Endothelial cell of umbilical vein (primary cell): ENCODE measurements at regions not wholly inside any gene's neighbourhood (a gene's known extent, or its start where the extent isn't known, plus 50 kb on each side); places are given as distances from the start of the nearest gene placed in this dataset.
"Not testable (repeated sequence)": the region's sequence is repeated elsewhere in the genome, so short reads cannot be mapped to it uniquely, and the experiment has no call there.

Experiments
- BruUV-seq: library from RNA; stranded (reverse); fragments of 400-500 nt; replicated peaks from 2 replicates; lab custom pipeline; 2021; lab: Mats Ljungman, UMichigan
- CTCF ChIA-PET: fragments of 300-600, 350-600 bp; sonication (Branson Sonifier 250); formaldehyde crosslinking; loops from one replicate; lab custom pipeline; 2021; ENCODE audit warnings: antibody characterized with exemption, inconsistent platforms; lab: Charles Lee
- POLR2A ChIA-PET: fragments of 300-600, 350-600 bp; sonication (Branson Sonifier 250); formaldehyde crosslinking; loops from one replicate; lab custom pipeline; 2021; ENCODE audit warnings: antibody characterized with exemption, inconsistent platforms; lab: Charles Lee
- DNase-seq: peaks from one replicate; pipeline ENCODE4 v3.0.0-alpha.2; 2011; ENCODE audit warnings: low read depth, low spot score
- FAIRE-seq: peaks from 2 replicates; lab custom pipeline; 2011; peaks lifted over from hg19 to GRCh38; lab: Jason Lieb, UNC
- H2AFZ ChIP-seq: 2 replicates; pipeline ENCODE4 v1.6.0; 2012; ENCODE audit warnings: low read depth, low read length, control low read depth, inconsistent platforms
- H3K27ac ChIP-seq: 2 replicates; pipeline ENCODE4 v1.5.1; 2011; ENCODE audit warnings: low read depth, mild to moderate bottlenecking, control low read depth, low read length, moderate library complexity; ENCODE audit not compliant: insufficient read depth
- H3K27me3 ChIP-seq, 2 experiments: 2 replicates each; pipeline versions ENCODE4 v1.6.0 to v1.6.1; 2011; ENCODE audit warnings: low read length in 2 of 2, mixed read lengths in 1 of 2; ENCODE audit not compliant: control insufficient read depth in 2 of 2, insufficient read depth in 2 of 2
- H3K36me3 ChIP-seq, 2 experiments: 2 replicates in 1 of 2; 3 replicates in 1 of 2; pipeline ENCODE4 v1.5.1; 2011; ENCODE audit warnings: low read length in 2 of 2, mild to moderate bottlenecking in 1 of 2, moderate library complexity in 1 of 2; ENCODE audit not compliant: control insufficient read depth in 2 of 2, insufficient read depth in 2 of 2; ENCODE audit errors: extremely low read depth in 1 of 2
- H3K4me1 ChIP-seq: 3 replicates; pipeline ENCODE4 v1.5.1; 2011; ENCODE audit warnings: mild to moderate bottlenecking, low read length; ENCODE audit not compliant: control insufficient read depth, insufficient read depth; ENCODE audit errors: extremely low read depth
- H3K4me2 ChIP-seq: 2 replicates; pipeline ENCODE4 v1.6.1; 2011; ENCODE audit warnings: low read length, control low read depth, mixed read lengths; ENCODE audit not compliant: insufficient read depth
- H3K4me3 ChIP-seq, 3 experiments: fragments of 200-600 bp in 1 of 3; sonication (generic), shearing (Covaris generic) in 1 of 3; replicated peaks in 1 of 3; 2 replicates each; pipeline ENCODE4 v1.5.1; 2011 to 2016; ENCODE audit warnings: control low read depth in 3 of 3, low read length in 3 of 3, mild to moderate bottlenecking in 2 of 3, inconsistent platforms in 1 of 3, low read depth in 1 of 3, moderate library complexity in 1 of 3; ENCODE audit not compliant: insufficient read depth in 1 of 3
- H3K79me2 ChIP-seq: 2 replicates; pipeline ENCODE4 v1.6.0; 2012; ENCODE audit warnings: low read length, inconsistent platforms; ENCODE audit not compliant: control insufficient read depth, insufficient read depth
- H3K9ac ChIP-seq: replicated peaks from 2 replicates; pipeline ENCODE3; 2011; ENCODE audit warnings: low read length, control low read depth; ENCODE audit not compliant: insufficient read depth; ENCODE audit errors: extremely low read depth
- H3K9me1 ChIP-seq: replicated peaks from 3 replicates; pipeline ENCODE4 v1.6.0; 2011; ENCODE audit warnings: mild to moderate bottlenecking, low read length; ENCODE audit not compliant: control insufficient read depth, insufficient read depth; ENCODE audit errors: extremely low read depth
- H3K9me3 ChIP-seq: replicated peaks from 2 replicates; pipeline ENCODE4 v1.5.1; 2012; ENCODE audit warnings: low read length, inconsistent platforms; ENCODE audit not compliant: control insufficient read depth, insufficient read depth
- H4K20me1 ChIP-seq: replicated peaks from 2 replicates; pipeline ENCODE3; 2011; ENCODE audit warnings: mild to moderate bottlenecking, low read length; ENCODE audit not compliant: control insufficient read depth, insufficient read depth; ENCODE audit errors: extremely low read depth
- EZH2 ChIP-seq: IDR thresholded peaks from 2 replicates; pipeline ENCODE4 v1.6.1; 2012; ENCODE audit warnings: borderline replicate concordance, low read depth, mild to moderate bottlenecking, moderate library complexity, low read length, inconsistent platforms; ENCODE audit not compliant: severe bottlenecking
- FOS ChIP-seq: IDR thresholded peaks from 2 replicates; pipeline ENCODE4 v1.6.1; 2011; ENCODE audit warnings: mild to moderate bottlenecking, low read length, moderate library complexity, borderline replicate concordance; ENCODE audit not compliant: insufficient read depth
- JUN ChIP-seq: IDR thresholded peaks from 2 replicates; pipeline ENCODE4 v1.6.1; 2011; ENCODE audit warnings: borderline replicate concordance, low read depth; ENCODE audit not compliant: insufficient read length, insufficient read depth
- MYC ChIP-seq: IDR thresholded peaks from one replicate; pipeline ENCODE4 v1.6.1; 2011; ENCODE audit warnings: mild to moderate bottlenecking, low read depth, low read length
- POLR2A ChIP-seq: IDR thresholded peaks from 2 replicates; pipeline ENCODE4 v1.6.1; 2012; ENCODE audit warnings: low read depth, mild to moderate bottlenecking, control low read depth, low read length
- dilution Hi-C: fragments of 300-500 bp; cut with MboI; formaldehyde crosslinking; loops from one replicate; pipeline ENCODE4 v1.15.0; 2019; ENCODE audit warnings: low sequenced_read_pairs; ENCODE audit not compliant: extremely low pct_ligation_motif_present
- intact Hi-C: fragments of 100-400 bp; cut with micrococcal nuclease; formaldehyde crosslinking; loops from one replicate; pipeline ENCODE4 v1.10.0; 2022

DNA sequence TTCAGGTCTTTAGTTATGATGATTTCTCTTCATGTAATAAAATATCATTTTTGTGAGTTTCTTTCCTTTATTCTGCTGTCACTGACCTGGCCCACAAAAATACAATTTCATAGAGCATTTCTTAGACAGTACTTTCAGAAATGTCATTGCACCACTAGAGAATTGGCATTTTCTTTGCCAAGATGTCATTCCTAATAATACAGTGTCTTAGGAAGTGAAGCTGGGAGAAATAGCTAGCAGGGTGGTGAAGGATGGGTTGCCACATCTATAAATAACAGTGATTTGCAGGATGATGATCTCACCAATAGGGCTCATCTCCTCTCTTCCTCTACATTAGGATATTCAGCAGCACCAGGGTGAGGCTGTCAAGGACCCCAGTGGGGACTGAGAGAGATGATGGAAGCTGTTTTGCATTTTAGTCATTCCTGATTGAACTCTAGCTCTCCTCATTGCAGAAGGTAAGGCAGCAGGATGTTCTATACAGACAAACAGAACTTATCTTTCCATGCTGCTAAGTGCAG lies 452.1 kb downstream of the NXPH1 start:
- BruUV-seq: no TSS peak
- Histone ChIP-seq H3K9me1 (no peaks in the 10 kb centered on the region), H3K4me1 (no peaks in the 10 kb centered on the region), H3K27ac (no peak overlapping the region), H3K9me3 (no peaks in the 10 kb centered on the region), H4K20me1 (no peaks in the 10 kb centered on the region), H3K9ac (no peak overlapping the region), H3K4me2 (no peak overlapping the region), H3K4me3 (no peak overlapping the region), H3K27me3 (no peaks in the 10 kb centered on the region), H2AFZ (no peak overlapping the region), H3K36me3 (no peaks in the 10 kb centered on the region), H3K79me2 (no peaks in the 10 kb centered on the region)
- dilution Hi-C loops (no loop called here), intact Hi-C loops (no loop called here)
- TF ChIP-seq JUN (no peak), MYC (no peak), FOS (no peak), EZH2 (no peak), POLR2A (no peak)
- FAIRE-seq (no peak), DNase-seq (no peak)
- CTCF ChIA-PET: no interaction called here
- POLR2A ChIA-PET: no interaction called here

DNA sequence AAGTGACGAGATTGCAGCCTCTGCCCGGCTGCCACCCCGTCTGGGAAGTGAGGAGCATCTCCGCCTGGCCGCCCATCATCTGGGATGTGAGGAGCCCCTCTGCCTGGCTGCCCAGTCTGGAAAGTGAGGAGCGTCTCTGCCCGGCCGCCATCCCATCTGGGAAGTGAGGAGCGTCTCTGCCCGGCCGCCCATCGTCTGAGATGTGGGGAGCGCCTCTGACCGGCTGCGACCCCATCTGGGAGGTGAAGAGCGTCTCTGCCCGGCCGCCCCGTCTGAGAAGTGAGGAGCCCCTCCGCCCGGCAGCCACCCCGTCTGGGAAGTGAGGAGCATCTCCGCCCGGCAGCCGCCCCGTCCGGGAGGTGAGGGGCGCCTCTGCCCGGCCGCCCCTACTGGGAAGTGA lies 456.9 kb downstream of the NXPH1 start:
- H3K27ac ChIP-seq, H3K9me1 ChIP-seq, POLR2A ChIA-PET, H3K27me3 ChIP-seq, BruUV-seq, H4K20me1 ChIP-seq, H3K4me1 ChIP-seq, DNase-seq, H2AFZ ChIP-seq, H3K79me2 ChIP-seq, H3K9ac ChIP-seq, H3K36me3 ChIP-seq, FAIRE-seq, CTCF ChIA-PET, intact Hi-C loops, dilution Hi-C loops, H3K9me3 ChIP-seq, H3K4me3 ChIP-seq, H3K4me2 ChIP-seq: not testable (repeated sequence)
